C4-2B (cell line): ENCODE measurements at regions not wholly inside any gene's neighbourhood (a gene's known extent, or its start where the extent isn't known, plus 50 kb on each side); places are given as distances from the start of the nearest gene placed in this dataset.

ENCODE experiments used
- H3K27ac ChIP-seq: fragments of 450-650 bp; 2 replicates; pipeline ENCODE4 v1.5.1; 2017
- CTCF ChIP-seq: fragments of 450-650 bp; conservative IDR thresholded peaks from 2 replicates; pipeline ENCODE4 v1.5.1; 2017; ENCODE audit warnings: mild to moderate bottlenecking
- ZFX ChIP-seq: fragments of 450-650 bp; IDR thresholded peaks from 2 replicates; pipeline ENCODE4 v1.6.1; 2017

GRCh38 chr6:163999475-164000125 is 585.1 kb downstream of the QKI start:
- TF ChIP-seq CTCF, result no peak
- TF ChIP-seq ZFX, result no peak
- no peak overlapping the region for H3K27ac ChIP-seq

- TF ChIP-seq CTCF, result no peak
- TF ChIP-seq ZFX, result no peak
- H3K27ac ChIP-seq, result no peak overlapping the region
Measured at GRCh38 chr6:163998496-163998895, 584.0 kb downstream of the QKI start.

- H3K27ac ChIP-seq, result no peak overlapping the region
- TF ChIP-seq ZFX (no peak), CTCF (no peak)
Measured at GRCh38 chr6:163996491-163996890, 582.0 kb downstream of the QKI start.

GRCh38 chr6:163994566-163994965 is 580.0 kb downstream of the QKI start:
- no peak overlapping the region for H3K27ac ChIP-seq
- TF ChIP-seq CTCF (no peak), ZFX (no peak)

- TF ChIP-seq CTCF (no peak), ZFX (no peak)
- H3K27ac ChIP-seq, result no peak overlapping the region
Measured at GRCh38 chr6:163992701-163993100, 578.2 kb downstream of the QKI start.

GRCh38 chr6:163992056-163992455 is 577.5 kb downstream of the QKI start:
- H3K27ac ChIP-seq, result no peak overlapping the region
- TF ChIP-seq ZFX (no peak), CTCF (no peak)

GRCh38 chr6:163991321-163991720 is 576.8 kb downstream of the QKI start:
- TF ChIP-seq ZFX, result no peak
- no peak overlapping the region for H3K27ac ChIP-seq

GRCh38 chr6:163986313-163986712 is 571.8 kb downstream of the QKI start:
- TF ChIP-seq CTCF (no peak), ZFX (no peak)
- no peak overlapping the region for H3K27ac ChIP-seq
